K562 (cell line): ENCODE measurements at regions not wholly inside any gene's neighbourhood (a gene's known extent, or its start where the extent isn't known, plus 50 kb on each side); places are given as distances from the start of the nearest gene placed in this dataset.

Experiments used
- ATAC-seq: fragments of 200-7000 bp; cut with Tn5 transposase; 3 replicates; pipeline ENCODE4 v1.9.1; 2020; ENCODE audit warnings: moderate library complexity
- BruUV-seq: library from RNA; stranded (reverse); fragments of 400-500 nt; replicated peaks from 2 replicates; lab custom pipeline; 2021; lab: Mats Ljungman, UMichigan
- CTCF ChIA-PET: fragments of 300-600 bp; formaldehyde crosslinking; extraction: SDS; loops from one replicate; lab custom pipeline; 2021; ENCODE audit warnings: low intra/inter-chr PET ratio; lab: Yijun Ruan, JAX
- POLR2A ChIA-PET: fragments of 300-600, 350-650 bp; sonication (Branson Sonifier 250); formaldehyde crosslinking; extraction: SDS; loops from one replicate; lab custom pipeline; 2021; ENCODE audit warnings: antibody characterized with exemption, inconsistent platforms; lab: Yijun Ruan, JAX
- DNase-seq, 4 experiments: peaks; one replicate each; pipeline versions ENCODE4 v3.0.0 to v3.0.0-alpha.2; 2011 to 2018; ENCODE audit warnings: low spot score in 3 of 4, mixed read lengths in 3 of 4; ENCODE audit errors: extremely low read depth in 1 of 4
- FAIRE-seq: peaks from 2 replicates; lab custom pipeline; 2011; peaks lifted over from hg19 to GRCh38; lab: Jason Lieb, UNC
- H2AFZ ChIP-seq: 2 replicates; pipeline ENCODE4 v1.6.0; 2011; ENCODE audit warnings: low read depth, low read length, control low read depth, inconsistent platforms
- H3K27ac ChIP-seq: fragments of 200-600 bp; 3 replicates; pipeline ENCODE4 v1.8.0; 2011; ENCODE audit warnings: low read depth, mild to moderate bottlenecking, control low read depth, inconsistent platforms, low read length, moderate library complexity, mixed read lengths; ENCODE audit errors: extremely low read depth
- H3K27me3 ChIP-seq, 2 experiments: fragments of 300-600 bp in 1 of 2; 2 replicates in 1 of 2; 3 replicates in 1 of 2; pipeline versions ENCODE4 v1.6.0 to v1.8.0; 2011; ENCODE audit warnings: inconsistent platforms in 2 of 2, low read length in 2 of 2, mild to moderate bottlenecking in 1 of 2, mixed read lengths in 1 of 2, moderate library complexity in 1 of 2; ENCODE audit not compliant: control insufficient read depth in 2 of 2, insufficient read depth in 2 of 2
- H3K36me3 ChIP-seq: fragments of 300-600 bp; 3 replicates; pipeline ENCODE4 v1.8.0; 2011; ENCODE audit warnings: mild to moderate bottlenecking, low read length, inconsistent platforms; ENCODE audit not compliant: control insufficient read depth, insufficient read depth
- H3K4me1 ChIP-seq, 2 experiments: fragments of 200-600 bp in 1 of 2; replicated peaks in 1 of 2; 2 replicates in 1 of 2; 3 replicates in 1 of 2; pipeline versions ENCODE4 v1.5.1 to v1.8.0; 2011; ENCODE audit warnings: inconsistent platforms in 2 of 2, low read length in 2 of 2, mild to moderate bottlenecking in 1 of 2, mixed read lengths in 1 of 2, moderate library complexity in 1 of 2; ENCODE audit not compliant: control insufficient read depth in 2 of 2, insufficient read depth in 2 of 2
- H3K4me2 ChIP-seq: 2 replicates; pipeline ENCODE4 v1.6.1; 2011; ENCODE audit warnings: low read length, control low read depth, inconsistent platforms, mixed read lengths; ENCODE audit not compliant: insufficient read depth
- H3K4me3 ChIP-seq: fragments of 200-600 bp; sonication (generic), shearing (Covaris generic); 2 replicates; pipeline ENCODE4 v1.5.1; 2016; ENCODE audit warnings: control low read depth, inconsistent platforms
- H3K79me2 ChIP-seq: fragments of 200-600 bp; 3 replicates; pipeline ENCODE4 v1.8.0; 2011; ENCODE audit warnings: low read length, inconsistent platforms; ENCODE audit not compliant: control insufficient read depth, insufficient read depth
- H3K9ac ChIP-seq, 2 experiments: 2 replicates each; pipeline versions ENCODE4 v1.6.0 to v1.6.1; 2011; ENCODE audit warnings: low read depth in 2 of 2, low read length in 2 of 2, control low read depth in 1 of 2, inconsistent platforms in 1 of 2, mild to moderate bottlenecking in 1 of 2, mixed read lengths in 1 of 2; ENCODE audit not compliant: insufficient read depth in 1 of 2
- H3K9me1 ChIP-seq: one replicate; pipeline ENCODE4 v1.6.0; 2011; ENCODE audit warnings: inconsistent platforms, mild to moderate bottlenecking, low read length, moderate library complexity; ENCODE audit not compliant: control insufficient read depth, insufficient read depth
- H3K9me3 ChIP-seq: replicated peaks from 2 replicates; pipeline ENCODE4 v1.5.1; 2011; ENCODE audit warnings: low read depth, low read length, inconsistent platforms; ENCODE audit not compliant: control insufficient read depth, insufficient read depth
- H4K20me1 ChIP-seq: replicated peaks from 2 replicates; pipeline ENCODE4 v1.6.1; 2011; ENCODE audit warnings: low read length, inconsistent platforms, mixed read lengths; ENCODE audit not compliant: control insufficient read depth, insufficient read depth
- ATF7 ChIP-seq: fragments of 450-650 bp; IDR thresholded peaks from 2 replicates; pipeline ENCODE4 v1.7.1; 2014; ENCODE audit warnings: mild to moderate bottlenecking, moderate library complexity
- DDX20 ChIP-seq: fragments of 450-650 bp; IDR thresholded peaks from 2 replicates; pipeline ENCODE4 v1.6.1; 2016; ENCODE audit warnings: missing genetic modification characterization, low read depth, mild to moderate bottlenecking, missing compliant biosample characterization, moderate library complexity
- POLR2B ChIP-seq: fragments of 450-650 bp; IDR thresholded peaks from 2 replicates; pipeline ENCODE4 v1.6.1; 2018; ENCODE audit warnings: low read depth; ENCODE audit not compliant: partially characterized antibody
- TBL1XR1 ChIP-seq, 2 experiments: IDR thresholded peaks; 2 replicates each; pipeline ENCODE4 v1.6.1; 2012; ENCODE audit warnings: improper control_type of control experiment in 2 of 2, low read length in 2 of 2, mild to moderate bottlenecking in 1 of 2
- ZFP1 ChIP-seq: fragments of 450-650 bp; formaldehyde crosslinking; IDR thresholded peaks from 2 replicates; pipeline ENCODE4 v1.4.0; 2020; ENCODE audit warnings: mild to moderate bottlenecking, mixed read lengths
- ZNF143 ChIP-seq: sonication (generic); formaldehyde crosslinking; IDR thresholded peaks from 2 replicates; pipeline ENCODE4 v1.9.0; 2022; ENCODE audit warnings: mild to moderate bottlenecking, missing genetic modification reagents
- WGBS: fragments of 100-300 bp; shearing (Covaris generic); methylation state at CpG from one replicate; pipeline ENCODE4 v1.1.6; 2016; ENCODE audit warnings: low coverage, mixed read lengths; ENCODE audit not compliant: insufficient coverage; ENCODE audit errors: missing lambda C conversion rate; 5-methylcytosine and 5-hydroxymethylcytosine counted together
- in situ Hi-C: fragments of 300-500 bp; cut with MboI; formaldehyde crosslinking; loops from 4 replicates; pipeline ENCODE4 v1.15.0; 2018; ENCODE audit warnings: inconsistent platforms, mixed read lengths
- intact Hi-C: fragments of 100-400 bp; cut with micrococcal nuclease; formaldehyde crosslinking; loops from 2 replicates; pipeline ENCODE4 v1.14.2; 2022
- TF ChIP-seq, protein P1 (sequence below): fragments of 250-450 bp; sonication (Bioruptor Pico); IDR thresholded peaks from 2 replicates; pipeline ENCODE4 v1.5.0; 2020; ENCODE audit warnings: mild to moderate bottlenecking
- TF ChIP-seq, protein P2 (sequence below): fragments of 250-450 bp; sonication (Bioruptor Pico); IDR thresholded peaks from 2 replicates; pipeline ENCODE4 v1.5.0; 2021; ENCODE audit warnings: mild to moderate bottlenecking, moderate library complexity
- TF ChIP-seq, protein P3 (sequence below): fragments of 250-450 bp; sonication (Bioruptor Pico); IDR thresholded peaks from 2 replicates; pipeline ENCODE4 v1.5.1; 2021; ENCODE audit warnings: mild to moderate bottlenecking
- TF ChIP-seq, protein P4 (sequence below): fragments of 250-450 bp; sonication (Bioruptor Pico); IDR thresholded peaks from 2 replicates; pipeline ENCODE4 v1.5.0; 2021; ENCODE audit warnings: mild to moderate bottlenecking, borderline replicate concordance

DNA sequence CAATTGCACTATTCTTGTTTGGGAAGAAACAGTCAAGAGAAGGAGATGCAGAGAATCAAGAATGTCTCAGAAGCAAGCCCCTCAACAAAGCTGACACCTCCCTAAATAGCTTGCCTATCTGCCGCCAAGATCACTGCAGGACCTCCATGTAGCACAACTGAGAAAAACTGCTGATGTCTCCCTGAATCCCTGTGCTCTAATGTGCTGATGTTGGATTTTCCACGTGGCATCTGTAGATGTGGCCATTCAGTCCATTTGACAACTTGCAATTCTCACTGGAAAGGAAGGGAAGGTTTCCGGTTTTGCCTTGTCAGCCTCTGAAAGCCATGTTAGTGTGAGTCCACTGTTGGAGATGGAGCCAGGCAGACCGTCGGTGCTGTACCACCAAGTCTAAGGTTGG is 374.0 kb downstream of the DIRAS2 start:
- H2AFZ ChIP-seq: no peak overlapping the region
- no peaks in the 10 kb centered on the region for H3K79me2 ChIP-seq
- TF ChIP-seq POLR2B (no peak), DDX20 (tag) (no peak), TBL1XR1 (IDR thresholded peaks at IDR 0.05; ENCODE audit: low read length in 2 of 2) (no peak), ZNF143 (no peak), ZFP1 (no peak), ATF7 (no peak)
- TF ChIP-seq, protein P1, sequence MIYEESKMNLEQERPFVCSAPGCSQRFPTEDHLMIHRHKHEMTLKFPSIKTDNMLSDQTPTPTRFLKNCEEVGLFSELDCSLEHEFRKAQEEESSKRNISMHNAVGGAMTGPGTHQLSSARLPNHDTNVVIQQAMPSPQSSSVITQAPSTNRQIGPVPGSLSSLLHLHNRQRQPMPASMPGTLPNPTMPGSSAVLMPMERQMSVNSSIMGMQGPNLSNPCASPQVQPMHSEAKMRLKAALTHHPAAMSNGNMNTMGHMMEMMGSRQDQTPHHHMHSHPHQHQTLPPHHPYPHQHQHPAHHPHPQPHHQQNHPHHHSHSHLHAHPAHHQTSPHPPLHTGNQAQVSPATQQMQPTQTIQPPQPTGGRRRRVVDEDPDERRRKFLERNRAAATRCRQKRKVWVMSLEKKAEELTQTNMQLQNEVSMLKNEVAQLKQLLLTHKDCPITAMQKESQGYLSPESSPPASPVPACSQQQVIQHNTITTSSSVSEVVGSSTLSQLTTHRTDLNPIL (CRISPR knock-in tag): no peak
- TF ChIP-seq, protein P2, sequence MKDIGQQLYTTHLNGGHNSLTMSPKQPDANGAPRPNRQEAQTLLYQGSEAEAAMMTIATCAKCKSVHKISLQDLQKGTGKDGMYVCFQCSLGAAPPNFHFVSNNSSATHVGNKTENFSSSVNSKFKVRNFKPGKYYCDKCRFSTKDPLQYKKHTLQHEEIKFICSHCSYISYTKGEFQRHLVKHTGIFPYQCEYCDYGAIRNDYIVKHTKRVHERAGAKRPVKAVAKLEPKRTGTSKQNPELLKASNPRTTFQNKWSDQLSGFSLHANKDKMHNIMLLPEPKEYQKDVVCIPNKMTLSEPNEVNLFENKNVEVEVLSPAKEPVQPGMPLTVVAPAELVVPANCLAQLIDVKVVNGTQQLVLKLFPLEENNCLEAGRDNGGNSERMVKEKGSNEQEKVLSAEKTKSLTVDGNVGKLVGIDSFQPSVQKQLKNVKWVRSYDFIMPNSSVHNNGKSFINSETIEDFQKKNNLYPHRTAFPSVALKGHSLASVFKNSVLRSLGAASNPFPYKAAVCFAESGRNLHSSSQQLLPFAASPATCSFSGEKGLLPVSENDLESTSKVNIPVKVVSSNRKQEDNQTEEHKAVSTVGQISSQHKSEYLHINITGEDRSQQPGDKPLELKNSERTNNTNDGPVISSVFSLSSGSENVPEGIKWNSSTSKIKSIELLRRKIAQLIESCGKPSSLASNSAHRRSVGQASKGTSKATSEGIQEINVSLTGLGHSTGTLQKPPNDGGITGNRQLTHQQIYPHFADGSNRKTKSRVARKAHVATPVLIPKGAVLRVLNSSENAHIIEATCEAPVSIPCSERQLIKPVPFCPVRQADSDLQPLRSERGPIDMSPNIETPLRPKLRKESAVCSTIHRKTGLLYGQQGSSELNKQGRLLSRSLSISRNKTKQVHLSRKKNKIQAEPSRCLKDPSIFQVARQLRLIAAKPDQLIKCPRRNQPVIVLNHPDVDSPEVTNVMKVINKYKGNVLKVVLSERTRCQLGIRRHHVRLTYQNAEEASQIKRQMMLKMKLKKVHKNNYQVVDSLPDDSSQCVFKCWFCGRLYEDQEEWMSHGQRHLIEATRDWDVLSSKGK (CRISPR knock-in tag): no peak
- TF ChIP-seq, protein P3, sequence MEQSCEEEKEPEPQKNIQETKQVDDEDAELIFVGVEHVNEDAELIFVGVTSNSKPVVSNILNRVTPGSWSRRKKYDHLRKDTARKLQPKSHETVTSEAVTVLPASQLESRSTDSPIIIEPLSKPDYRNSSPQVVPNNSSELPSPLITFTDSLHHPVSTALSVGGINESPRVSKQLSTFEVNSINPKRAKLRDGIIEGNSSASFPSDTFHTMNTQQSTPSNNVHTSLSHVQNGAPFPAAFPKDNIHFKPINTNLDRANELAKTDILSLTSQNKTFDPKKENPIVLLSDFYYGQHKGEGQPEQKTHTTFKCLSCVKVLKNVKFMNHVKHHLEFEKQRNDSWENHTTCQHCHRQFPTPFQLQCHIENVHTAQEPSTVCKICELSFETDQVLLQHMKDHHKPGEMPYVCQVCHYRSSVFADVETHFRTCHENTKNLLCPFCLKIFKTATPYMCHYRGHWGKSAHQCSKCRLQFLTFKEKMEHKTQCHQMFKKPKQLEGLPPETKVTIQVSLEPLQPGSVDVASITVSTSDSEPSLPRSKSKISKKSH (CRISPR knock-in tag): no peak
- TF ChIP-seq, protein P4, sequence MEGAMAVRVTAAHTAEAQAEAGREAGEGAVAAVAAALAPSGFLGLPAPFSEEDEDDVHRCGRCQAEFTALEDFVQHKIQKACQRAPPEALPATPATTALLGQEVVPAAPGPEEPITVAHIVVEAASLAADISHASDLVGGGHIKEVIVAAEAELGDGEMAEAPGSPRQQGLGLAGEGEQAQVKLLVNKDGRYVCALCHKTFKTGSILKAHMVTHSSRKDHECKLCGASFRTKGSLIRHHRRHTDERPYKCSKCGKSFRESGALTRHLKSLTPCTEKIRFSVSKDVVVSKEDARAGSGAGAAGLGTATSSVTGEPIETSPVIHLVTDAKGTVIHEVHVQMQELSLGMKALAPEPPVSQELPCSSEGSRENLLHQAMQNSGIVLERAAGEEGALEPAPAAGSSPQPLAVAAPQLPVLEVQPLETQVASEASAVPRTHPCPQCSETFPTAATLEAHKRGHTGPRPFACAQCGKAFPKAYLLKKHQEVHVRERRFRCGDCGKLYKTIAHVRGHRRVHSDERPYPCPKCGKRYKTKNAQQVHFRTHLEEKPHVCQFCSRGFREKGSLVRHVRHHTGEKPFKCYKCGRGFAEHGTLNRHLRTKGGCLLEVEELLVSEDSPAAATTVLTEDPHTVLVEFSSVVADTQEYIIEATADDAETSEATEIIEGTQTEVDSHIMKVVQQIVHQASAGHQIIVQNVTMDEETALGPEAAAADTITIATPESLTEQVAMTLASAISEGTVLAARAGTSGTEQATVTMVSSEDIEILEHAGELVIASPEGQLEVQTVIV (CRISPR knock-in tag): no peak
- no peak overlapping the region for H3K4me3 ChIP-seq
- intact Hi-C loops (no loop called here), in situ Hi-C loops (no loop called here)
- H3K9me1 ChIP-seq: no peaks in the 10 kb centered on the region
- H3K4me1 ChIP-seq: no peaks in the 10 kb centered on the region
- no peak overlapping the region for H3K9ac ChIP-seq
- H3K9me3 ChIP-seq: no peaks in the 10 kb centered on the region
- no peak overlapping the region for H3K4me2 ChIP-seq
- POLR2A ChIA-PET: no interaction called here
- H3K27ac ChIP-seq: no peak overlapping the region
- BruUV-seq: no TSS peak
- no peaks in the 10 kb centered on the region for H4K20me1 ChIP-seq
- DNase-seq (no peak), ATAC-seq (no peak), FAIRE-seq (no peak)
- H3K27me3 ChIP-seq: no peaks in the 10 kb centered on the region
- CTCF ChIA-PET: no interaction called here
- 0% methylated on average over 5 of the region's 5 CpGs for WGBS
- H3K36me3 ChIP-seq: no peaks in the 10 kb centered on the region
